GM23338 (cell line): ENCODE measurements at regions not wholly inside any gene's neighbourhood (a gene's known extent, or its start where the extent isn't known, plus 50 kb on each side); places are given as distances from the start of the nearest gene placed in this dataset.

Experiments used
- CTCF ChIP-seq, 2 experiments: fragments of 200-600 bp in 1 of 2; sonication (generic) in 1 of 2; conservative IDR thresholded peaks; 2 replicates each; pipeline versions ENCODE4 v1.5.1 to v1.6.1; 2016 to 2017; ENCODE audit warnings: antibody characterized with exemption in 2 of 2, low read depth in 2 of 2, mild to moderate bottlenecking in 2 of 2, moderate library complexity in 1 of 2
- EZH2 ChIP-seq: fragments of 200-600 bp; sonication (generic); IDR thresholded peaks from one replicate; pipeline ENCODE4 v1.8.0; 2017; ENCODE audit warnings: antibody characterized with exemption, mild to moderate bottlenecking, low read depth; ENCODE audit not compliant: unreplicated experiment

GRCh38 chr1:195529881-195530280 lies 1078.4 kb downstream of the KCNT2 start:
- no peak for TF ChIP-seq CTCF (conservative IDR thresholded peaks at IDR 0.05; ENCODE audit: low read depth in 2 of 2)
- TF ChIP-seq EZH2 = no peak
